ENCODE measurements at regions not wholly inside any gene's neighbourhood (a gene's known extent, or its start where the extent isn't known, plus 50 kb on each side); places are given as distances from the start of the nearest gene placed in this dataset.

GRCh38 chr15:27628486-27628885, 470.6 kb downstream of the OCA2 start:
- TF ChIP-seq POLR2AphosphoS5 (IDR thresholded peaks at IDR 0.05; ENCODE audit: low read depth, low read length) (no peak), TAF1 (IDR thresholded peaks at IDR 0.05; ENCODE audit: borderline replicate concordance, insufficient read depth, low read length) (no peak), REST (IDR thresholded peaks at IDR 0.05; ENCODE audit: insufficient read depth in 1 of 2, low read depth in 2 of 2, low read length in 2 of 2) (no peak), SIN3A (IDR thresholded peaks at IDR 0.05; ENCODE audit: borderline replicate concordance, insufficient read depth, low read length) (no peak), FOXP2 (optimal IDR thresholded peaks at IDR 0.05; ENCODE audit: borderline replicate concordance, extremely low read depth, extremely low read length, insufficient read depth) (no peak)
